NCI-H446 (cell line): ENCODE measurements at regions not wholly inside any gene's neighbourhood (a gene's known extent, or its start where the extent isn't known, plus 50 kb on each side); places are given as distances from the start of the nearest gene placed in this dataset.
"Not testable (repeated sequence)": the region's sequence is repeated elsewhere in the genome, so short reads cannot be mapped to it uniquely, and the experiment has no call there.

ENCODE experiments used
- DNase-seq, 2 experiments: peaks; one replicate each; lab custom pipeline; 2025; lab: John Stamatoyannopoulos, UW

DNA sequence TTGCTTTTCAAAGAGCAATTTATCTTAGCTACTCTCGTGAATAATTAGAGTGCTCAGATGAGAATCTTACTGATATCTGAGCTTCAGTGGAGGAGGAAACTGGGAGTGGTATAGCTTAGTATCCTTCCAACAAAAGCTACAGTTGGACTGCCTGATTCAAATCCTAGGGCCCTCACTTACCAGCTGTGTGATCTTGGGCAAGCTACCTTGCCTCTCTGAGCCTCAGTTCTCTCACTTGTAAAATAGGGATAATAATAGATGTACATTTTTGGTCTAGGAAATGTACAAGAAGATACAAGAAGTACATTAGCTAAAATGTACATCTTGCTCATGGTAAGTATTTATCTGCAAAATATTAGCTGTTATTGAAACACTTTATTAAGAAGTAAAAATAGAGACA, 502.0 kb downstream of the HAPSTR1 start:
- DNase-seq, result no peak

DNA sequence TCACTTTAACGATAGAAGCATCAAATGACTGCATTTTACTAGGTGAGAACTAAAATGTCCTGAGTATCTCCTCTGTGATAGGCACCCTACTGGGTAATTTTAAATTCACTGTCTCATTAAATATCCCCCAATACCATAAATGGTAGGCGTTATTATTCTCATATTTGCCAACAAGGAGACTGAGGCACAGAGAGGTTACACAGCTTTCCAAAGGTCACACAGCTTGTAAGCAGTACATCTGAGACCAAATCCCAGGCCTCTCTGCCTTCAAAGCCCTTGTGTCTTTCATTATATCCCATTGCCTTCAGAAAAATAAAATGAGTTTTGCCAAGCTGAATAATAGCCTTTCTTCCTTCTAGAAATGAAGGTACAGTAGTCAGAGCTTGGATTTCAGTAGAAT, 502.6 kb downstream of the HAPSTR1 start:
- DNase-seq, result no peak

DNA sequence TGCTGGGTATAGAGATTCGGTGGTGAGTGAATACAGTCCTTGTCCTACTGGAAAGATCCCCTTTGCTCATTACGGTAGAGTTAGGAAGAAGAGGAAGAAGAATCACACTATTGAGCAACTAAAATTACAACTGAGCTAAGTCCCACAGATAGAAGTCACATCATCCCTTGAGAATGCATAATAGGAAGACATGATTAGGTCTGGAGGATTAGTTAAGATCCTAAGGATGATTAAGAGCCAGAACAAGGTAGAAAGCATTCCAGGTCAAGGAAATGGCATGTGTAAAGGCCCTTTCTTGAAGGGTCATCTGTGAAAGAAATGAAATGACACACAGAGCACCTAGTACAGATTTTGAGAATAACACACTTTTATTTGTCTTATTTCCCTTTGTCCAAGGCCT, 503.5 kb downstream of the HAPSTR1 start:
- DNase-seq, result no peak

DNA sequence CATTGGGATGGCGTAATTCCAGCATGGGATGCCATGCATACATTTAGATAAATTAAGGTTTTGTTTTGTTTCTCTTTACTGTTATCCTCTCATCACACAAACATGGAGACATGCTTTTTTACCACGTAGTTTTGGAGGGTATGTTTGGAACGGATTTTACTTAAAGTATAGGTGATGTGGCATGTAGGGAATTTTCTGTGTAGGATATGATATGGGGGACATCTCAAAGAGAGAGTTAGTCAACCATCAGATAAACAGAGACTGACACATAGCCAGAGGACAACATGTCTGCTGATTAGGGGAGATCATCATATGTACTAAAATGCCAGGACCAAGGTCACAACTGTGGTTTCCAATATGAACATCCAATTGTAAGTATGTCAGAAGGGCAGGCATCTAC, 503.9 kb downstream of the HAPSTR1 start:
- DNase-seq, result no peak

DNA sequence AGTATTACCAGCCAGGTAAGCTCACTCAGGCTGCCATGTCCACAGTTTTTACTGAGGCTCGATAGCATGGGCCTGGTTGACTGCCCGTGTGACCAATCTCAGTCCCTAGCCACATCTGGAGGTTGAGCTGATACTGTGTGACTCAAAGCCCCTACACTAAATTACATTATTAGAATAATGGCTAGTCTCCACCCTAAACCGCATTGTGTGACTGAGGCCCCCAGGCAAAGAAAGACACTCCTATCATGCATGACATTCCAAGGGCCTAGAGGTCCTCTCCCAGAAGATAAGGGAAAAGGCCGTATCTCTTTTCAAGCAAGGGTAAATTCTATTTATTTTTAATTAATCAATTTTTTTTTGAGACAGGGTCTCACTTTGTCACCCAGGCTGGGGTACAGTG, 505.3 kb downstream of the HAPSTR1 start:
- DNase-seq, result no peak

DNA sequence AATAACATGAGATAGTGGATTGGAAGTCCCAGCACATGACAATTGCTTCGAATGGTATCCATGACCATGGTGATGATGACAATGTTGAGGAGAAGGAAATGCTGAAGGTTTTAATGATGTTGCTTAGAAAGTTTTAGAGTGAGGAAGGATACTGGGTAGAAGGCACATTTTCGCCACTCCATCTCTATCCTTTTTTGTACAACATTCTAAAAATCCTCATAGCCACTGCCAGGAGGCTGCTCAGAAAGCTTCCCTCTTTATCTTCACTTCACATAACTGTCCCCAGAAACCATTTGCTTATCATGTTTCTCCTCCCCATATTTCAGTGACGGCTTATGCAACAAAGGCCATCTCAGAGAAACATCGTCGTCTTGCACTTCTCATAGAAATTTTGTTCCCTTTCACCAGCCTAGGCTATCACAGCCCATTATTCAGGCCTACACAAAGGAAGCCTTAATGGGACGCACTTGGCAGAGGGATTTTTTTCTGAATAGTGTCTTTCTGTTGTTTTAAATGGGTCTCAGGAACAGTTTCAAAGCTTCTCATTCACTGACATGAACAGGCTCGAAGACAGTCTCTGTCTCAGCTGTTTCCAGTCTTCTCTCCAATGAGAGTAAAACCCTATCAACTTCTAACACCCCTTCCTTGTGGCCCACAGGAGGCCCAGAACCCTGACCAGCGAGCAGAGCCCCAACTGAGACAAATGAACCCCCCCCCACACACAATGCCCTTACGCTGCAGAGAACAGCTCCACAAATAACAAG, 506.7 kb downstream of the HAPSTR1 start:
- DNase-seq, result no peak

DNA sequence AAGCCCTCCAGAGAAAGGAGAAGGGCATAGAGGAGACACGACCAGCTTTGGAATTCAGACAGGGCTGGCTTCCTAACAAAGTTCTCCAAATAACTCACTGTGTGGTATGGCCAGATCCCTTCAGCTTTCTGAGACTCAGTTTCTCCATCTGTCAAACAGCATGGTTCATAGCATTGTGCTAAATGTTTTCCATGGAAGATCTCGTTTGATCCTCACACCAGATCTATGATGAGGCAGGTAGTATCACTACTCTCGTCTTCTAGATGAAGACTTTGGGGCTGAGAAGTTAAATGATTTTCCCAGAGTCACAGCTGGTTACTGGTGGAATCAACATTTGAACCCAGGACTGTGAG, 507.3 kb downstream of the HAPSTR1 start:
- no peak for DNase-seq

DNA sequence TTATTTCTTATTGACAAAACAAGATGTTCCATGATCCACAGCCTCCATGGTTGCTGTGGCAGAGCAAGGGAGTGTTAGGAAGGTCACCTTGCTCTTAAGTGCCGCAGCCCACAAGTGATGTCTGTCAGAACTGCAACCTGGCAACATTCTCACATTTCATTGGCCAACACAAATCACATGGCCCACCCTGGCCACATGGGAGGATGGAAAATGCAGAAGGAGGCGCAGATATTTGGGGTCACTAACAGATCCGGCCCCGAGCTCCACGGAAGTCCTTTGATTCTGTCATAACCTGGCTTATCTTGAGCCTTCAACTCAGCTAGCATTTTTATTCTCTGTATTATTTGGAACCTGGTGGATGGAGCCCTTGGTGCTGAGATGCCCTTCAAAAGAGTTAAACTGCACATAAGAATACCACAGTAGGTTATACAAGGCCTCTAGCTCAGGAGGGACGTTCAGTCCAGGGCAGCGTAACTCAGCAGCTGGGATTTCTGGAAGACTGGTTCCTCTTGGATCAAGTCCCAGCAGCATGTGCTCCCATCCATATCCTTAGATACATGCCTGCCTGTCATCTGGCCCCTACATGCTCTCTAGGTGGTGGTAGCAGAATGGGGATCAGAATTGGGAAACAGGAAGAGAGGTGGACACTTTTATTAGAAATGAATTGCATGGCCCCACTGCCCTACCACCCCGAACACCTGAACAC, 508.1 kb downstream of the HAPSTR1 start:
- no peak for DNase-seq

DNA sequence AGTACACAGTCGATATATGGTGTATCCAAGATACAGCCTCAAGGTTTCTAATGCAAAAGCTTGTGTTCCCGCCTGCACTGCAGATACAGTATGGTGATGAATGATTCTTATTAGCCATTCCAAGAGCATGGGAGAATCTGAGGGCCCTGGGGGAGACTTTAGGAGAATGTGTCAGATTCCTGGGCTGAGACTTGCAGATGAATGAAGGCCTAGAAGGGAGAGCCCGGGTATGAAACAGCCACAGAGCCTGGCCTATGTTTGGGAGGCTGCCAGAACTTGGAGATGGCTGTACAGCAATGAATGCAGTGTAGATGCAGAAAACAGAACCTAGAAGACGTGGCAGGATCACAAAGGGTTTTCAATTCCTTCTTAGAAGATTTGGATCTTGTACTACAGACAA, 510.7 kb downstream of the HAPSTR1 start:
- no peak for DNase-seq

DNA sequence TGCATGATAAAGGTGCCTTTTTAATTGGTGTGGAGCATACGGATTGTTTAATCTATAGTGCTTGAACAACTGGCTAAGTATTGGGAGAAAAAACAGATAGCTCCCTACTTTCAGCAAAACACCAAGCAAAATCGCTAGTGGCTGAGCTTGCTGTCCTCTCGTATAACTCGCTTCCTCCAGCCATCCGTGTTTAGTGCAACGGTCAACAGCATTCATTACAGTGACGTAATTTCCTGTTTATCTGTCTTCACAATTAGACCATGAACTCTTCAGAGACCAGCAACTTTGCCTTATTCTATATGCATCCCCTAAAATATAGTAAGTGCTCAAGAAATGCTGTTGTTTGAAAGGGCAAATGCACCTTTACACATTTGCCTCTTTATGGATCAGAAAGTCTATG, 511.9 kb downstream of the HAPSTR1 start:
- DNase-seq, result no peak

DNA sequence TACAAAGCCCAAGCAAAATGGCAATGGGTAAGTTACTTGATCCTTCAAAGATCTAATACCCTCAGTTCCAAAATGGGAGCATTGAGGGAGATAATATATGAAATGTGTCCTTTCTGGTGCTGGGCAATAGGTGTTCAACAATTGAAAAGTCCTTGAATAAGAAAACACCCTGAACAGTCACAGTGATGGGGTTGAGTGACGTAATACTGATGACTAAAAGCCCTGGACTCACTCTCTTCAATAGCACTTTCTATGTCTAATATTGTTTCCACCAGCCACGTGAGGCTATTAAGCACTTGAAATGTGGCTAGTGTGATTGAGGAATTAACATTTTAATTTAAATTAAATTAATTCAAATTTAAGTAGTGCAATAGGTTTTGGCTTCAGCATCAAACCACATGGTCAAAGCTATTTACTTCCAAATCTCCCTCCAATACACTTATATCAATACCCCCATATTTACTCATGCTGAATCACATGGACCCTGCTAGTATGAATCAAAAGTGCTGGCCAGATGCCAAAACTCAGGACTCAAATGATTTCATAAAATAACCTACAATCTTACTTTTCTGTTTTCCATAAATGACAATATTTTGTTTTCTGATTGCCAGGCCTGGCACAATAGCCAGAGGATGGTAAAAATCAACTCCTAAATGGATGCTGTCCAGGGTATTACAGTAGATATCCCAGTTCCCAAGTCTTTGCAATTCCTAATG, 516.2 kb downstream of the HAPSTR1 start:
- DNase-seq, result no peak

DNA sequence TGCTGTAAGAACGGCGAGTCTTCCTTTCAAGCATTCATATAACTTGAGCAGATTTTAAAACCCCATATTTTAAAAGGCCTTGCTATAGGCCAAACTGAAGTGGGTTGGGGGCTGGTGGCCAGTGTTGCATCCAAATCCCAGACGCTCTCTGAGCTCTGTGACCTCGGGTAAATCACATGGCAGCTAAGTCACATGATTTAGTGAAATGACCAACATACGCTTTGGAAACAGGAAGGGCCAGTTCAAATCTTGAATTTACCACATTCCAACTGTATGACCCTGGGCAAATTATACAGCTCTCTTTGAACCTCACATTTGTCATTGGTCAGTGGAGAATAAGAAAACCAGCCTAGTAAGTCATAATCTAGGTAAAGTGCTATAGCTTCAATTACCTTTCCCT, 519.3 kb downstream of the HAPSTR1 start:
- no peak for DNase-seq

DNA sequence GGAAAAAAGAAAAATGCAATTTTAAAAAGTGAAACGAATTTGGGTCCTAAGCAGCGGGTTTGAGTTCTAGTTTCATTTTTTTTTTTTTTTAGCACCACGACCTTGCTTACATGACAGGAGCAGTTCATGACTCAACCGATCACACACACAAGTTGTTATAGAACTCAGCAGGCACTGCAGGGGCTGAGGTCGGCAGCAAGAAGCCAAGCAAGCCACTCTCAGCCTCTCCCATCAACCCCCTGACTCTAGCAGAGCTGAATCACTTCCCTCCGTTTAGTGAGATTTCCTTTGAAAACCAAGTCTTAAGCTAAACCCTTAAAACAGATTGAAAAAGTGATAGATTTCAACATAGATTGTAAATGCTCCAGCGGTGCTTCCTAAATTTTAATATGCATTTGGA, 520.8 kb downstream of the HAPSTR1 start:
- no peak for DNase-seq

DNA sequence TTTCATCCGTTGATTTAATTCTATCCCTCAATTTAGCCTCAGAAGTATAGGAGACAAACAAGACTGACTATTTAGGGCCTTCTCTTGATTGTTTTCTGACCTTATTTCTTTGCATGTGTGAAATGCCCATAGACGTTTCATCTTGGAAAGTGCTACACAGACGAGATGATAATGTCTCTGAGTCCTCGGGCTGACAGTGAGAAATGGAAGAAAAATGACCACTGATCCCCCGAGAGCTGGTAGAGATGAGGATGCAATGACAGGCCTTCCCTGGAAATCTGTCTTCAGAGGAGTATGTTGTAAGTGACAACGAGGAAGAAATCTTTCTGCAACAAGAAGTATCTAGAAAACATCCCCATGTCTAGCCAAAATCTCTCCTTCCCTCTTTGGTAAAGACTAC, 522.9 kb downstream of the HAPSTR1 start:
- DNase-seq, result no peak

DNA sequence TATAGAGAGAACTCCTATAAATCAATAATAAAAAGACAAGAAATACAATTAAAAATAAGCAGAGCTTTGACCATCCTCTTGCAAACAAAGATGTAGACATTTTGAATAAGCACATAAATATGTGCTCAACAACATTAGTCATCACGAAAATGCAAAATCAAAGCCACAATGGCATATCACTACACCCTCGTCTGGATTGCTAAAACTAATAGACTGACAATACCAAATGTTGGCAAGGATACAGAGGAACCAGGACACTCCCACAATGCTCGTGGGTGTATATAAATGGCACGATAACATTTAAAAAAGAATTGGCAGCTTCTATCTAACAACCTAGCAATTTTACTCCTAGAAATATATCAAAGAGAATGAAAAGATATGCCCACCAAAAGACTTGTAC, 530.8 kb downstream of the HAPSTR1 start:
- DNase-seq, result no peak

DNA sequence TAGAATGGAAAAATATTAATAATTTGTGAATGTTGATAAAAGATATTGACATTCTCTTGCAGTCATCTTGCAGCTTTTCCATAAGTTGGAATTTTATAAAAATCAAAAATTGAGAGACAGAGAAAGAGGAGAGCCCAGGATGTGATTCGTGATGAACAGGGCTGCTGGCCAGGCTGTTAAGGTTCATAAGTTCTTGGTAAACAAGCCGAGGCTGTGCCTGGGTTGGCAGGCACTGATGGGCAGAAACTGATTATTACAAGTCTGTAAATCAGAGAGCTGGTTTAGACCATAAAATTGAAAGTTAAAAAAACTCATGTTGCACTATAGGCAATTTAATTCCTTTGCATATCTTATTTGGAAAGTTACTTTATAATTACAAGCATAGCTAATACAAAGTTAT, 533.7 kb downstream of the HAPSTR1 start:
- no peak for DNase-seq

DNA sequence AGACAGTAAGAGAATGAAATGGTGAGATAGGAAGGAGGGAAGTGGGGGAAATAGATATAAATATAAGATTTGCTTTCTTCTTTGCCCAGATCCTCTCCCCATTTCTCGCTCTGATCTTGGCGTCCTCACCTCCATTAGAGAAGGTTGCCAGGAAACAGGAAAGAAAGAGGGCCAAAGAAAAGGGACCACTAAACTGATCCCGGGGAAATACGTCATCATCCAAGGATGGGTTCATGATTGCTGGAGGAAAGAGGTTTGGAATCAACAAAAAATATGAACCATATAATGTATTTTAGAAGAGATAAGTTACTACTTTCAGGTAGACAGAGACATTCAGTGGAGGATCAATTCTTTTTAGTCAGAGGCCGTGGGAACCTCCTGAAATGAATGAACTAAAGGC, 536.0 kb downstream of the HAPSTR1 start:
- no peak for DNase-seq

DNA sequence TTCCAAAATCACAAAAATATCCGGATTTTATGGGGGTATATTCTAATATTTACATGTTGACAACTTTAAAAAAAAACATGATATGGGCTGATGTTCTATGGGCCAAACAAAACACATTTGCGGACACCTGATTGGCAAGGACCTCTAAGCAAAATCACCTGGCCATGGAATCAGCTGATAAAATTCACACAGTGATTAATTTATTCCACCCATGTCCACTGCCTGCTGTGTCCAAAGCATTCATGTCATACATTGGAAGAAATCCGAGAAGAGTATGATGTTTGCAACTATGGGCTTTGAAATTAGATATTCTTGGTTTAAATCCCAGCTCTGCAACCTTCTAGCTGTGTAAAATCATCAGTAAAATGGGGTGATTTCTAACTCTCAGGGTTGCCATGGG, 538.7 kb downstream of the HAPSTR1 start:
- no peak for DNase-seq

DNA sequence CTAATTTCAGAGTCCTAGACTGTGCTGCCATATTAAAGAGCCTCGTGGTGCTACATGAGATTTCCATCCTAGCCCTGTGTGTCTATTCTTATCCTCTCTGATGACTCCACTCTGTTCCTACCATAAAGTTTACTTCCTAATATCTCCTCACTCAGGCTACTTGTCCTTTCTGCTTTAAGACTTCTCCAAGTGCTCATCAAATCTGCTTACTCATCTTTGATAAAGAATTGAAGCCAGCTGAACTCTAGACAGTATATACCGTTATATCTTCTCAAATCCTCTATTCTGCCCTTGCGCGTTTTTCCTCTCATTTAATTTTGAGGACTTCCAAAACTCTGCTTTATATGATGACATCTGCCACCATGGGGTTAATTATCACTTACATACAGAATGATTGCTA, 539.5 kb downstream of the HAPSTR1 start:
- DNase-seq, result no peak

DNA sequence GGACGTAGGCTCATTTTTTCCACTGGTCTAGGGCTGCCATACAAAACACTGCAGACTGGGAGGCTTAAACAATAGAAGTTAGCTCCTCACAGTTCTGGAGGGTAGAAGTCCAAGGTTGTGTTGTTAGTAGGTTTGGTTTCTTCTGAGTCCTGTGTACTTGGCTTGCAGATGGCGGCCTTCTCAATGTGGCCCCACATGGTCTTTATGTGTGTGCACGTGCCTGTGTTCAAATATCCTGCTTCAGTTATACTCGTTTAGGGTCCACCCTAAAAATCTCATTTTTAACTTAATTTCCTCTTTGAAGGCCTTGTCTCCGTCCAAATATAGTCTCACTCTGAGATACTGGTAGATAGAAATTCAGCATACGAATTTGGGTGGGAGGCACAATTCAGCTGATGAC, 542.4 kb downstream of the HAPSTR1 start:
- no peak for DNase-seq

DNA sequence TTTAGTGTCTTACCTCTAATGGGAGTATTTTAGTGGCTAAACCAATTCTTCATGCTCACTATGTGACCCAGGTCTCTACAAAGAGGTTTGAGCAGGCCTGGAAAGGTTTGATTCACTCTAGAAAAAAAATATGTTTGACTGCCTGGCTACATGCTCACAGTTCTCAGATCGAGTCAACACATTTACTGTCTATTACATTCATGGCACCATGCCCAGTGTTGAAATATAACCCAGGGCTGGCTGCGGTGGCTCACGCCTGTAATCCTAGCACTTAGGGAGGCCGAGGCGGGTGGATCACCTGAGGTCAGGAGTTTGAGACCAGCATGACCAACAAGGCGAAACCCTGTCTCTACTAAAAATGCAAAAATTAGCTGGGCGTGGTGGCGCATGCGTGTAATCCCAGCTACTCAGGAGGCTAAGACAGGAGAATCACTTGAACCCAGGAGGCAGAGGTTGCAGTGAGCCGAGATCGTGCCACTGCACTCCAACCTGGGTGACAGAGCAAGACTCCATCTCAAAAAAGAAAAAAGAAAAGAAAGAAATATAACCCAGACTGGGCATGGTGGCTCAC, 543.8 kb downstream of the HAPSTR1 start:
- DNase-seq, result not testable (repeated sequence)

DNA sequence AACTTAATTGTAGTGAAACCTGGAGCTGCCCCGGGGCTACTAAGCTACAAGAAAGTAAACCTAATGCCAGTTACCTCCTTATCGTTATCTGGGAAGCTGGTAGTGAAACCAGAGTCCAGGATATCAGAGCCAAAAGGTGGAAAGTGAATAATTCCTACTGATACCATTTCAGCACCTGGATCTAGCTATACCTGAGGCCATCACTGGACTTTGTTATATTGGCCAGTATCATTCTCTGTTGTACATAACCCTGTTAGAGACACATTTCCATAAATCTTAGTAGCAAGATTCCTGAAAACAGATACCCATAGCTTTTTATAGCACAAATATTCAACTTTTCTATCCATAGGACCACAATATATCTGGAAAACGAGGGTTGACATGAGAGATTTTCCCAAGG, 538.0 kb downstream of the GRIN2A start:
- DNase-seq, result no peak

DNA sequence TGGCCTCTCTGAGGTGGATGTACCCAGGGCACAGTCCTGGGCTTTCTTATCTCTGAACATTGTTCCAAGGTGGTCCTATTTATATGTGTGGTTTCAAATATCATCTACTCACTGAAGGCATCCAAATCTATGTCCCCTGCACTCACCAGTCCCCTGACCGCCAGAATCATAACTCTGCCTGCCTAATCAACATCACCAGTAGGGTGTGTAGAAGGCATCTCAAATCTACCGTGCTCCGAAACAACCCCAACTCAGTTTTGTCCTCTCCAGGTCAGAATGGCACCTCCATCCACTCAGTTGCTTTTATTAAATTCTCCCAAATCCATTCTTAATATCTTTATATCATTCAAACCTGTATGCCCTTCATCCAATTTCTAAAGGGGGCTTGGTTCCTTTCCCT, 536.3 kb downstream of the GRIN2A start:
- no peak for DNase-seq
